Neural cell (in vitro differentiated cells): ENCODE measurements at regions not wholly inside any gene's neighbourhood (a gene's known extent, or its start where the extent isn't known, plus 50 kb on each side); places are given as distances from the start of the nearest gene placed in this dataset.
"Not testable (repeated sequence)": the region's sequence is repeated elsewhere in the genome, so short reads cannot be mapped to it uniquely, and the experiment has no call there.

Source experiments
- H2AFZ ChIP-seq: fragments of 200-600, 300-800 bp; sonication (generic), shearing (Covaris generic); 2 replicates; pipeline ENCODE4 v1.6.0; 2014; ENCODE audit warnings: low read depth, mild to moderate bottlenecking, antibody characterized with exemption, low read length, moderate library complexity
- H3F3A ChIP-seq: fragments of 200-600 bp; shearing (Covaris generic); 2 replicates; pipeline ENCODE4 v1.6.1; 2016; ENCODE audit warnings: mild to moderate bottlenecking, moderate library complexity, mixed read lengths, antibody characterized with exemption, low read length; ENCODE audit not compliant: insufficient read depth, poor library complexity, severe bottlenecking
- H3K27ac ChIP-seq: fragments of 200-600, 300-800 bp; sonication (generic), shearing (Covaris generic); 2 replicates; pipeline ENCODE4 v1.5.1; 2014; ENCODE audit warnings: mild to moderate bottlenecking, low read length, moderate library complexity
- H3K27me3 ChIP-seq: fragments of 300-800, 200-600 bp; sonication (generic), shearing (Covaris generic); 2 replicates; pipeline ENCODE4 v1.6.0; 2014; ENCODE audit warnings: mild to moderate bottlenecking, low read depth, low read length, moderate library complexity; ENCODE audit not compliant: insufficient read depth
- H3K36me3 ChIP-seq: fragments of 300-800, 200-600 bp; sonication (generic), shearing (Covaris generic); 2 replicates; pipeline ENCODE4 v1.5.1; 2014; ENCODE audit warnings: mild to moderate bottlenecking, antibody characterized with exemption, low read length, moderate library complexity; ENCODE audit not compliant: insufficient read depth
- H3K4me2 ChIP-seq: fragments of 300-800, 200-600 bp; sonication (generic), shearing (Covaris generic); 2 replicates; pipeline ENCODE4 v1.6.0; 2014; ENCODE audit warnings: mild to moderate bottlenecking, low read length
- H3K4me3 ChIP-seq: fragments of 300-800, 200-600 bp; sonication (generic), shearing (Covaris generic); 2 replicates; pipeline ENCODE4 v1.5.1; 2014; ENCODE audit warnings: mild to moderate bottlenecking, low read length, moderate library complexity
- H3K79me2 ChIP-seq: fragments of 200-600 bp; shearing (Covaris generic); replicated peaks from 2 replicates; pipeline ENCODE4 v1.6.0; 2014; ENCODE audit warnings: mild to moderate bottlenecking, low read length, moderate library complexity; ENCODE audit not compliant: insufficient read depth
- H3K9ac ChIP-seq: fragments of 300-800, 200-600 bp; sonication (generic), shearing (Covaris generic); 2 replicates; pipeline ENCODE4 v1.6.1; 2016; ENCODE audit warnings: mild to moderate bottlenecking, low read length, mixed read lengths
- H3K9me2 ChIP-seq: fragments of 200-600 bp; shearing (Covaris generic); 2 replicates; pipeline ENCODE4 v1.6.1; 2016; ENCODE audit warnings: mild to moderate bottlenecking, low read length, mixed read lengths; ENCODE audit not compliant: insufficient read depth
- H3K9me3 ChIP-seq: fragments of 200-600, 300-800 bp; sonication (generic), shearing (Covaris generic); 2 replicates; pipeline ENCODE4 v1.6.1; 2016; ENCODE audit warnings: mild to moderate bottlenecking, mixed run types, low read length, moderate library complexity, mixed read lengths
- H4K20me1 ChIP-seq: fragments of 200-600 bp; shearing (Covaris generic); 2 replicates; pipeline ENCODE4 v1.6.1; 2016; ENCODE audit warnings: mild to moderate bottlenecking, mixed run types; ENCODE audit not compliant: insufficient read depth
- EP300 ChIP-seq: fragments of 450-650 bp; conservative IDR thresholded peaks from 2 replicates; pipeline ENCODE4 v1.6.1; 2014; ENCODE audit warnings: antibody characterized with exemption, mild to moderate bottlenecking, moderate library complexity; ENCODE audit not compliant: poor library complexity, severe bottlenecking
- EZH2 ChIP-seq: fragments of 200-600, 300-800 bp; shearing (Covaris generic), sonication (generic); IDR thresholded peaks from 2 replicates; pipeline ENCODE4 v1.6.1; 2014; ENCODE audit warnings: antibody characterized with exemption, low read length, borderline replicate concordance, mild to moderate bottlenecking; ENCODE audit not compliant: insufficient read depth, poor library complexity, severe bottlenecking
- MXI1 ChIP-seq: fragments of 450-650 bp; conservative IDR thresholded peaks from 2 replicates; pipeline ENCODE4 v1.6.1; 2014; ENCODE audit warnings: antibody characterized with exemption, mild to moderate bottlenecking; ENCODE audit not compliant: poor library complexity, severe bottlenecking
- POLR2AphosphoS5 ChIP-seq: IDR thresholded peaks from 2 replicates; pipeline ENCODE4 v1.6.1; 2012
- RAD21 ChIP-seq: fragments of 450-650 bp; conservative IDR thresholded peaks from 2 replicates; pipeline ENCODE4 v1.6.1; 2014; ENCODE audit warnings: antibody characterized with exemption, mild to moderate bottlenecking, moderate library complexity
- SMC3 ChIP-seq: fragments of 450-650 bp; conservative IDR thresholded peaks from 2 replicates; pipeline ENCODE4 v1.6.1; 2014; ENCODE audit warnings: antibody characterized with exemption, mild to moderate bottlenecking, moderate library complexity; ENCODE audit not compliant: poor library complexity
- TAF1 ChIP-seq: IDR thresholded peaks from 2 replicates; pipeline ENCODE4 v1.6.1; 2012; ENCODE audit warnings: low read depth
- TF ChIP-seq, protein P1 (sequence below): IDR thresholded peaks from 2 replicates; pipeline ENCODE4 v1.6.1; 2012; ENCODE audit warnings: borderline replicate concordance
- TF ChIP-seq, protein P2 (sequence below): fragments of 450-650 bp; IDR thresholded peaks from 2 replicates; pipeline ENCODE4 v1.5.1; 2014; ENCODE audit warnings: antibody characterized with exemption, mild to moderate bottlenecking, moderate library complexity; ENCODE audit not compliant: poor library complexity, severe bottlenecking

DNA sequence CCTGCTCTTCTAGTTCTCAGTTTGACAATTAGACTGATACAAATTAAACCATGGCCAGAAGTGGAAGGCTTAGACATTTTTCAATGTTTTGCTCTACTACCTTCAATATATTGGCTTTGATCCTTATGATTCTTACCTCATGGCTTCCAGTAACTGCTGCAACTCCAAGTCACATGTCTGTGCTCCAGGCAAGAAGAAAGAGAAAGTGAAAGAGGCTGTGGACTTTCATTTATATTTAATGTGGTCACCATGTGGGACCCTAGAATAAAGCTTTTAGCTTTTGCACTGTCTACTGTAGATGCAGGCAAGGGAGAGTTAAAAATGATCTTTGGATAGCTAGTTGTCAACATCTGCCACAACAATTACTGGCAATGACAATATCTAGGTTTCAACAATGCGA lies 214.3 kb upstream of the PDE3A start:
- H3K4me3 ChIP-seq: no peak overlapping the region
- H3F3A ChIP-seq: no peaks in the 10 kb centered on the region
- no peaks in the 10 kb centered on the region for H3K9me2 ChIP-seq
- no peak overlapping the region for H2AFZ ChIP-seq
- TF ChIP-seq RAD21 (no peak), SMC3 (no peak), POLR2AphosphoS5 (no peak), EP300 (no peak), EZH2 (no peak), MXI1 (no peak), TAF1 (no peak)
- TF ChIP-seq, protein P1, sequence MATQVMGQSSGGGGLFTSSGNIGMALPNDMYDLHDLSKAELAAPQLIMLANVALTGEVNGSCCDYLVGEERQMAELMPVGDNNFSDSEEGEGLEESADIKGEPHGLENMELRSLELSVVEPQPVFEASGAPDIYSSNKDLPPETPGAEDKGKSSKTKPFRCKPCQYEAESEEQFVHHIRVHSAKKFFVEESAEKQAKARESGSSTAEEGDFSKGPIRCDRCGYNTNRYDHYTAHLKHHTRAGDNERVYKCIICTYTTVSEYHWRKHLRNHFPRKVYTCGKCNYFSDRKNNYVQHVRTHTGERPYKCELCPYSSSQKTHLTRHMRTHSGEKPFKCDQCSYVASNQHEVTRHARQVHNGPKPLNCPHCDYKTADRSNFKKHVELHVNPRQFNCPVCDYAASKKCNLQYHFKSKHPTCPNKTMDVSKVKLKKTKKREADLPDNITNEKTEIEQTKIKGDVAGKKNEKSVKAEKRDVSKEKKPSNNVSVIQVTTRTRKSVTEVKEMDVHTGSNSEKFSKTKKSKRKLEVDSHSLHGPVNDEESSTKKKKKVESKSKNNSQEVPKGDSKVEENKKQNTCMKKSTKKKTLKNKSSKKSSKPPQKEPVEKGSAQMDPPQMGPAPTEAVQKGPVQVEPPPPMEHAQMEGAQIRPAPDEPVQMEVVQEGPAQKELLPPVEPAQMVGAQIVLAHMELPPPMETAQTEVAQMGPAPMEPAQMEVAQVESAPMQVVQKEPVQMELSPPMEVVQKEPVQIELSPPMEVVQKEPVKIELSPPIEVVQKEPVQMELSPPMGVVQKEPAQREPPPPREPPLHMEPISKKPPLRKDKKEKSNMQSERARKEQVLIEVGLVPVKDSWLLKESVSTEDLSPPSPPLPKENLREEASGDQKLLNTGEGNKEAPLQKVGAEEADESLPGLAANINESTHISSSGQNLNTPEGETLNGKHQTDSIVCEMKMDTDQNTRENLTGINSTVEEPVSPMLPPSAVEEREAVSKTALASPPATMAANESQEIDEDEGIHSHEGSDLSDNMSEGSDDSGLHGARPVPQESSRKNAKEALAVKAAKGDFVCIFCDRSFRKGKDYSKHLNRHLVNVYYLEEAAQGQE: no peak
- TF ChIP-seq, protein P2, sequence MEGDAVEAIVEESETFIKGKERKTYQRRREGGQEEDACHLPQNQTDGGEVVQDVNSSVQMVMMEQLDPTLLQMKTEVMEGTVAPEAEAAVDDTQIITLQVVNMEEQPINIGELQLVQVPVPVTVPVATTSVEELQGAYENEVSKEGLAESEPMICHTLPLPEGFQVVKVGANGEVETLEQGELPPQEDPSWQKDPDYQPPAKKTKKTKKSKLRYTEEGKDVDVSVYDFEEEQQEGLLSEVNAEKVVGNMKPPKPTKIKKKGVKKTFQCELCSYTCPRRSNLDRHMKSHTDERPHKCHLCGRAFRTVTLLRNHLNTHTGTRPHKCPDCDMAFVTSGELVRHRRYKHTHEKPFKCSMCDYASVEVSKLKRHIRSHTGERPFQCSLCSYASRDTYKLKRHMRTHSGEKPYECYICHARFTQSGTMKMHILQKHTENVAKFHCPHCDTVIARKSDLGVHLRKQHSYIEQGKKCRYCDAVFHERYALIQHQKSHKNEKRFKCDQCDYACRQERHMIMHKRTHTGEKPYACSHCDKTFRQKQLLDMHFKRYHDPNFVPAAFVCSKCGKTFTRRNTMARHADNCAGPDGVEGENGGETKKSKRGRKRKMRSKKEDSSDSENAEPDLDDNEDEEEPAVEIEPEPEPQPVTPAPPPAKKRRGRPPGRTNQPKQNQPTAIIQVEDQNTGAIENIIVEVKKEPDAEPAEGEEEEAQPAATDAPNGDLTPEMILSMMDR: no peak
- no peak overlapping the region for H3K27ac ChIP-seq
- no peaks in the 10 kb centered on the region for H3K9me3 ChIP-seq
- H3K36me3 ChIP-seq: no peaks in the 10 kb centered on the region
- H3K9ac ChIP-seq: no peak overlapping the region
- H4K20me1 ChIP-seq: no peaks in the 10 kb centered on the region
- H3K27me3 ChIP-seq: no peaks in the 10 kb centered on the region
- H3K4me2 ChIP-seq: no peak overlapping the region
- H3K79me2 ChIP-seq: no peaks in the 10 kb centered on the region

DNA sequence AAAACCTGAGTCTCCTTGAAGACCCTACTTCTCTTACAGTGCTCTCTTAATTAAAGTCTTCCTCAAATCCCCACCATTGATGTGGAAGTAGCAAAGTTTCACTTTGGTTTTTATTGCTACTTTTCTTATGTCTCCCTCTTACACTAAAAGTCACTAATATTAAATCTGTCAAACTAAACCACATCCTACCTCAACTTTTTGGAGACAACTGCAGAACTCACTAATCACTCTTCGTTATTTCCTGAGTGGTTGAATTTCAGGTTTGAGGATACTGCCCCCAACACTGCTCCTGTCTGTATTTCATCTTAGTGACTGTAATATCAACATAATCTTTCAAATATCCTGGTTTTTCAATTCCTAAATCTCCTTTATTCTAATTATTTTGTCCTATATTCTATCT lies 213.0 kb upstream of the PDE3A start:
- H2AFZ ChIP-seq: no peak overlapping the region
- H4K20me1 ChIP-seq: no peaks in the 10 kb centered on the region
- no peak overlapping the region for H3K4me3 ChIP-seq
- H3K9ac ChIP-seq: no peak overlapping the region
- H3K9me3 ChIP-seq: no peaks in the 10 kb centered on the region
- no peak overlapping the region for H3K4me2 ChIP-seq
- H3F3A ChIP-seq: no peaks in the 10 kb centered on the region
- no peak overlapping the region for H3K27ac ChIP-seq
- no peaks in the 10 kb centered on the region for H3K27me3 ChIP-seq
- no peaks in the 10 kb centered on the region for H3K36me3 ChIP-seq
- H3K9me2 ChIP-seq: no peaks in the 10 kb centered on the region
- no peaks in the 10 kb centered on the region for H3K79me2 ChIP-seq
- TF ChIP-seq, protein P1: no peak
- no peak for TF ChIP-seq POLR2AphosphoS5
- no peak for TF ChIP-seq SMC3
- TF ChIP-seq RAD21: no peak
- TF ChIP-seq MXI1: no peak
- no peak for TF ChIP-seq EP300
- TF ChIP-seq, protein P2: no peak
- TF ChIP-seq EZH2: no peak
- no peak for TF ChIP-seq TAF1

DNA sequence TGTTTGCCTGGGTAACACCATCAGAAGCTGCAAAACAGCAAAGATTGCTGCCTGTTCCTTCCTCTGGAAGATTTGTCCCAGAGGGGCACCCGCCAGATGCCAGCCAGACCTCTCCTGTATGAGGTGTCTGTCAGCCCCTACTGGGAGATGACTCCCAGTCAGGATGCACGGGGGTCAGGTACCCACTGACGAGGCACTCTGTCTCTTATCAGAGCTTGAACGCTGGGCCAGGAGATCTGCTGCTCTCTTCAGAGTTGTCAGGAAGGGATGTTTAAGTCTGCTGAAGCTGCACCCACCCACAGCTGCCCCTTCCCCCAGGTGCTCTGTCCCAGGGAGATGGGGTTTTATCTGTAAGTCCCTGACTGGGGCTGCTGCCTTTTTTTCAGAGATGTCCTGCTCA lies 207.4 kb upstream of the PDE3A start:
- H3K9ac ChIP-seq, H3K36me3 ChIP-seq, H3K9me2 ChIP-seq, H4K20me1 ChIP-seq, H3K79me2 ChIP-seq, H3K27ac ChIP-seq, H2AFZ ChIP-seq, H3K4me2 ChIP-seq, H3K27me3 ChIP-seq, H3K4me3 ChIP-seq, H3K9me3 ChIP-seq, H3F3A ChIP-seq: not testable (repeated sequence)
